Posterior vena cava (tissue), 2 donors: ENCODE measurements at regions not wholly inside any gene's neighbourhood (a gene's known extent, or its start where the extent isn't known, plus 50 kb on each side); places are given as distances from the start of the nearest gene placed in this dataset.

Experiments
- DNase-seq: peaks from one replicate; pipeline ENCODE4 v3.0.0-alpha.2; 2020; ENCODE audit warnings: low spot score
- intact Hi-C, 2 donors: fragments of 100-400 bp; cut with DNase I; formaldehyde crosslinking; loops; one replicate each; pipeline versions ENCODE4 v1.14.1 to v1.14.2; 2022 to 2023
- donor health status: DM: yes; HTN: yes; CAD: no.
- donor health status: DM: yes; HTN: yes; CAD: no.

DNA sequence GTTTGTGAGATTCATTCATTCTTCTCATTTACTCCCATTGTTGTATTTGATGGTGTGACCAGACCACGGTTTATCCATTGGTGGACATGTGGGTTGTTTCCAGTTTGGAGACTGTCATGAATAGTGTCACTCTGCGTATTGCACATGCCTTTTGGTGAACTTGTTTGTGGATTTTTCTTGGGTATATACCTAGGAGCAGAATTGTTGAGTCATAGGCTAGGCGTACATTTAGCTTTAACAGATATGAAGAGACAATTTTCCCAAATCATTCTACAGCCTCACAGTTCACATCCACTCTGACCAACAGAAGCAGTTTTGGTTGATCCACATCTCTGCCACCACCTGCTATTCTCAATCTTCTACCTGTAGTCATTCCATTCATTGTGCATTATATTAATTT is 66.0 kb upstream of the FAM20C start:
- intact Hi-C loops = no loop called here
- DNase-seq = no peak

DNA sequence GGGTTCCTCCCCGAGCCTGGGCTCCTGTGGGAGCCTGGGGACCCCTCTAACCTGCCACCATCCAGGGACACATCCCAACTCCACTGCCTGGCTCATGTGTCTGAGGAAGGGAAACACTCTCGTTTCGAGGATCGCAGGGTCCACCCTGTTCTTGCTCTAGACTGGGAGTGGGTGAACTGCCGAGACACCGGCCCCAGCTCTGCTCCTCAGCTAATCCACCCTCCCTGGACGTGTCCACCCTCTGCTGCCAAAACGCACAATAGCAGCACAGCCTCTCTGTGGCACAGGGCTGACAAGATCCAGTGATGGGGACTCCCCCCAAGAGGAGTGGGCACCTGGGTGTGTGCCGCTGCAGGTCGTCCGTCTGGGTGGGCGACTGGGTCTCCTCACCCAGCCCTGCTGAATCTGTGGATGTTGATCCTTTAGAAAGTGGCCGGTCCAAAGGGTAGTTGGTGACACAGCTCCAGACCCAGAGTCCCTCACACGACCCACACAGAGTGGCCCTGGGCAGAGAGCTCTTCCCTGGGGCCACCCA is 65.2 kb upstream of the FAM20C start:
- intact Hi-C loops = no loop called here
- no peak for DNase-seq

GRCh38 chr7:128171-129080 is 63.9 kb upstream of the FAM20C start:
- intact Hi-C loops = no loop called here
- no peak for DNase-seq

DNA sequence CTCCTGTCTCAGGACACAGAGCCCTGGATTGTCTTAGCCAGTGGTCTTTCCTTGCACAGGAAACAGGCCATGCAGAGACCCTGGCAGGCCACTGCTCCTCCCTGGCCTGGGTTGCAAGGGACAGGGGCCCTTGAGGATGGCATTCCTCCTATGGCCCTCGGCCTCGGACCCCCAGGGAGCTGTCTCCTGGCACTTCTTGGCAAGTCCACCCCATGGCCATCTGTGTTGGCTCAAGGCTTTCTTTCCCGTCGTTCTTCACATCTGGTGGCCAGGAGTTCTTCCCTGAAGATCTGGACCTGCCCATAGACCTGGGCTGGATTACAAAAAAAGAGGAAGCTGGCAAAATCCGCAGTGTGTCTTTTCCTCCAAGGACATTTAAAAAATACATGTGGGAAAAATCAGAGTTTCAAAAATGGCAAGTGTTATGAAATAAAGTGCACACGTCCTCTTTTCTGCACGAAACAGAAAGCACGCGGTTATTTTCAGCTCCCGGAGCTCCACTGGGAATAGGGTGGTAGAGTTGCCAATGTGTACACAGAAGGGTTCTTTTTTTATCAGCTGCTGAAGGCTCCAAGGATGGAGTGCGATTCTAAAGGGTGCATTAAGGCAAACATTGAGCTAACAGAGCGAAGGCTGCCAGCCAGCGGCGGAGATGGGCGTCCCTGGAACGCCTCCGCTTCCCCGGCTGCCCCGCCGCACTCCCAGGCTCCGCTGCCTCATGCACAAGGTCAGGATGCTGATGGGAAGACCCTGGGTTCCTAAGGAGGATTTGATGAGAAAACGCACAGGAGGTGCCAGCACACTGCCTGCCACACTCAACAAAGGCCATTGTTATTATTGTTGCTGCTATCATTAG is 62.8 kb upstream of the FAM20C start:
- DNase-seq = peak; percentile 84
- intact Hi-C loops = no loop called here

DNA sequence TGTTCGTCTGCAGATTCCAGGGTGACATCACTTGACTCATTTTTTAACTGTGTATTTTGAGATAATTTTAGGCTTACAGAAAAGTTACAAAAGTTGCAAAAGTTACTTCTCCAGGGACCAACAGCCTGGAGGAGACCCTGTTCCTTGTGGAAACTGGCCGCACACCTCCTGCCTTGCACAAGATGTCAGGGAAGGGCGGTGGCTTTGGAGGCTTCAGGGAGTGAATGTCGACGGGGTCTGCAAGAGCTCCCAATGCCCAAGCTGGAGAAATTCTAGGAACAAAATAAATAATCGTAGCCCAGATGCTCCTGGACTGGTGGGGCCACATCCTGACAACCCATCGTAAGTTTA is 62.2 kb upstream of the FAM20C start:
- intact Hi-C loops = no loop called here
- no peak for DNase-seq

DNA sequence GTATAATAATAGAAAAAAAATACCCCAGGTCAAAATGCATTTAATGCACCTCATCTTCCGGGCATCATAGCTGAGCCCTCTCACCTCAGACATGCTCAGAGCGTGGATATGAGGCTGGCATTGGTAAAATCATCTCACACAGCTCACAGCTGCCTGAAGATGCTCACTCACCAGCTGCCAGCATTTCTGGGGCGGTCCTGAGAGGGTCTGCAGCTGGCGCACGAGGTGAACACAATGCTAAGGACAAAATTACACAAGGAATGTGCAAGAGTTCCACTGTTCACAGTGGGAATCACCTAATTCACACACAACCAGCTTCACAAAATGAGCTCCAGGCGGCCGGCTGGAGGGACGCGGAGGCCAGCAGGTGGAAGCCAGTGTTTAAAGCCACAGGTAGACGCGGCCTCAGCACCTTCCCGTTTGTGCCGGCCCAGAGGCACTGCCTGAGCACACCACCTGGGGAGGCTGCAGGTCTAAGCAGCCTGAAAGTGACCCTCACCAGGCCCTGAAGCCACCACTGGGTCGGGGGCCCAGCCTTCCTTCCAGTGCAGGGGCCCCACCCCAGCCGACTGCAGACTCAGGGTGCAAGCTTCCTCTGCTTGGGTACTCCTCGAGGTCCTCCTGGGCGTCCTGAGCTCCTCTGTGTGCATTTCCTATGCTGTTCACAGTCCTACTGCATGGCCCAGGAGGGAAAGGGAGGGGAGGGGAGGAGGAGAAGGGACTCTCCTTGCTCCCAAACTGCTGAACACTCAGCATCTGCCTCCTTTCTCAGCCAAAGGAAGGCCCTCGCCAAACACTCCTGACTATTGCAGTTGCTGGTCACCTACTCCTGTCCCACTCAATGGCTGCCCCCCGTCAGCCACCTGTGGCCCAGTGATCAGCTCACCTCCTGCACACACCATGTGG is 61.2 kb upstream of the FAM20C start:
- intact Hi-C loops = no loop called here
- DNase-seq = no peak

DNA sequence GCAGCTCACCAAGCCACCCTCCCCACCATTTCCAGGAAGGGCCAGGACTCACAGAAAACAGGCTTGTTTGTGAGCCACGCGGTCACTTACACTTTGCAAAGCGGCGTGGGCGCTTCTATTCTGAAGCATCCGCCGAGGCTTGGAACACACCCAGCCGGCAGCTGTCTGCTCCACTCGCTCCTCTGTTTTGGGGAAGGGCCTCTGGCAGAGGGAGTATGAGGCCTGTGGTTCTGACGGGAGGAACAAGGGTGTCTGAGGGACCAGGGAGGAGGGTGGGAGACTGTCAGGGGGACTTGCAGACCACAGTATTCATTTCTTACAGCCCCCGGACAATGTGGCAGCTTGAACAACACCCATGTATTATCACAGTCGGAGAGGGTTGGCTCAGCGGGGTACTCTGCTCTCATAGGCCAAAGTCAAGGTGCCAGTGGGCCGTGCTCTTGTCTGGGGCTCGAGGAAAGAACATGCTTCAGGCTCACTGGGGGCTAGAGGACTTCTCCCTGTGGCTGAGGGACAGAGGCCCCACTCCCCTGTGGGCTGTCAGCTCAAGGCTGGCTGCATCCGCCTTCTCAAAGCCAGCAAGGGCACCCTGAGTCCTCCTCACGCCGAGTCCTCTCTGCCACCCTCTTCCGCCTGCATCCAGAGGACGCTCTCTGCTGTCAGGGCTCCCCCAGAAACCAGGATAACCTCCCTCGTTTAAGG is 60.4 kb upstream of the FAM20C start:
- DNase-seq = peak; percentile 88

GRCh38 chr7:132899-133298 is 59.5 kb upstream of the FAM20C start:
- intact Hi-C loops = no loop called here
- DNase-seq = no peak

More for the DNA sequence above, 60.4 kb upstream of the FAM20C start:
- intact Hi-C loops = no loop called here

DNA sequence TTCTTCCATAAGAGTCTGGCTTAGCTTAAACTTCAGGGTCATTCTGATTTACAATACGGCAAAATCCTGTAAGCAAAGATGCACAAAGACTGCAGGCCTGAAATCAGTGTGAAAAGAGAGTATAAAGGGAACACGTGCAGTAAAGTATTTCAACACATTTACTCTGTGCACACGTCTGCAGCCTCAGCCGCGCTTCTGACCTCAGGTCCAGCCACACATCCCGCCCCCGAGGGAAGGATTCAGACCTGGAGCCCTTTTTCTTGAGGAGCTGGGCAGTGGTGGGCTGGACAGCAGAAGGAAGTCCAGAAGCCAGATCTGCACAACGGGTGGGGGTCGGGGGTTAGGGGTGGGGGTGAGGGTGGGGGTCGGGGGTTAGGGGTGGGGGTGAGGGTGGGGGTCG is 58.9 kb upstream of the FAM20C start:
- intact Hi-C loops = no loop called here

DNA sequence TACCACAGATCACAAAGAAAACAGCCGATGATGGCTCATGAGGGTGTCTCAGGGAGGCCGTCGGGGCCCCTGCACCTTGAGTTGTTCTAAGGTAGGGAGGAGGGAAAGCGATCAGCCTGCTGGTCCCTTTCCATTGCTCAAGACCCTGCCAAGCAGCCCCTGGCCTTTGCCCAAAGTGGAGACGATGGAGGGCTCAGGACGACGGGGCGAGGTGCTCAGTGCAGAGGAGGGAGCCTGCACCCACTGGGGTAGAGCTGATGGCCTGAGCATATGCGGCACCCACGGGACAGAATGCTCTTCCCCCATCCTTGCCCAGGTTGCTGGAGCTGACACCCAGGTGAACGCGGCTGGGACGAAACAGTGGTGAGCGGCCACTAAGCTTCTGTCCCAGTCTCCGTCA is 58.3 kb upstream of the FAM20C start:
- DNase-seq = no peak
- intact Hi-C loops = no loop called here

More for the DNA sequence above, 58.9 kb upstream of the FAM20C start:
- DNase-seq = no peak

DNA sequence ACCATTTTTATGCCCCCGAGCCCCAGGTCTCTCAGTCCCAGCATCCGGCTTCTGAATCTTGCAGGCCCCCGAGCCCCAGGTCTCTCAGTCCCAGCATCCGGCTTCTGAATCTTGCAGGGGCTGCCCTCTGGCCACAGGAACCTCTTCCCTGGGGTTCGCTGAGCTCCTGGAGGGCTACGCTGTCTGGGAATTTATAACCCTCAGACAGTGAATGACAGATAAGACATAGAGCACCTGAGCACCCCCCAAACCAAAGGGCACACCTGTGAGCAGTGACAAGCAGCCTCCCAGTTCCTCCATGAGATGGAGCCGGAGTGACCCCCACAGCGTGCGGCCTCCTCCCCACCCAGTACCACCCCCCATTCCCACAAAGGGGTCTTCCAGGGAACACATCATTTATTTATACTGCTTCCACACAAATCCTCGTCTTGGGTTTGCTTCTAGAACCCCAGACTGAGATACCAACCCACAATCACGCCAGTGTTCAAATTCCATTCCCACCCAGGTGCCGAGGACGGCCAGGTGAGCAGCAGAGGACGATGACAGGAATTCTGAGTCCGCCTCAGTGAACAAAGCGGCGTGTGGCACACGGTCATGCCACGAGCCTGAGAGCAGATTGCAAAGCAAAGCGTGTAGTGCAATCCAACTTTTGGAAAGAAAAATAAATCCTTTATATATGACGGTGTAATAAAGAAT is 57.7 kb upstream of the FAM20C start:
- intact Hi-C loops = no loop called here
- no peak for DNase-seq

DNA sequence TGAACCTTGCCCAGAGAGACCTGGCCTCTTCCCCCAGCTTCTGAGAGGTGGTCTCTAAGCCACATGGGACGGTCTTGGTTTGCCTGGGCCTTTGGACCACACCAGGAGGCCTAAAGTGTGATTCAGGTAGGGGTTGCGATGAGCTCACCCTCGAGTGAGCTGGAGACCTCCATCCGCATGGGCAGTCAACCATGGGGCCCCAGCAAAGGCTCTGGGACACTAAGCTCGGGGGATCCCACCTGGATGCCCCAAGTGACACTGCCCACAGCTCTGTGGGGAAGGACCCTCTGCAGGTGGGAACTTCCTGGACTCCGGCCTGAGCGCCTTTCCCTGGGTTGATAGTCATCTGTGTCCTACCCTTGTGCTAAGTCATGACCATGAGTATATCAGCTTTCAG is 57.1 kb upstream of the FAM20C start:
- intact Hi-C loops = no loop called here
- no peak for DNase-seq

GRCh38 chr7:135731-136645 is 56.4 kb upstream of the FAM20C start:
- intact Hi-C loops = no loop called here
- DNase-seq = no peak

GRCh38 chr7:137094-137891 is 55.1 kb upstream of the FAM20C start:
- intact Hi-C loops = no loop called here
- no peak for DNase-seq

DNA sequence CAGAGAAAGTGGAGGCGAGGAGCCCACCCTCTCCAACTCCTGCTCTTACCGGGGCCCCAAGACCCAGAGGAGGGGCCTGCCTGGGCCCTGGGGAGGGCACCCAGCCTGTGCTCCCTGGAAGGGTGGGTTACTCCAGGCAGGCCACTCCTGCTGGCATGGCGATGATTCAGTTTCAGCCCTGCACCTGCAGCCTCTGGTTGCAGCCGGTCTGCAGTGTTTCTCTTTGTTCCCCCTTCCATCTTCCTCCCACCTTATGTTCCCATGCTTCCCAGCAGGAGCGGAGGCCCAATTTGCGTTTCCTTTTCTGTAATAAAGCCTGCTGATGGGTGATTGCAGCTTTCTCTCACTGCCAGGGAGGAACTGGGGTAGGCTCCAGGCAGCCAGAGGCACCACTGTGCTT is 53.2 kb upstream of the FAM20C start:
- intact Hi-C loops = no loop called here
- DNase-seq = peak; percentile 67

DNA sequence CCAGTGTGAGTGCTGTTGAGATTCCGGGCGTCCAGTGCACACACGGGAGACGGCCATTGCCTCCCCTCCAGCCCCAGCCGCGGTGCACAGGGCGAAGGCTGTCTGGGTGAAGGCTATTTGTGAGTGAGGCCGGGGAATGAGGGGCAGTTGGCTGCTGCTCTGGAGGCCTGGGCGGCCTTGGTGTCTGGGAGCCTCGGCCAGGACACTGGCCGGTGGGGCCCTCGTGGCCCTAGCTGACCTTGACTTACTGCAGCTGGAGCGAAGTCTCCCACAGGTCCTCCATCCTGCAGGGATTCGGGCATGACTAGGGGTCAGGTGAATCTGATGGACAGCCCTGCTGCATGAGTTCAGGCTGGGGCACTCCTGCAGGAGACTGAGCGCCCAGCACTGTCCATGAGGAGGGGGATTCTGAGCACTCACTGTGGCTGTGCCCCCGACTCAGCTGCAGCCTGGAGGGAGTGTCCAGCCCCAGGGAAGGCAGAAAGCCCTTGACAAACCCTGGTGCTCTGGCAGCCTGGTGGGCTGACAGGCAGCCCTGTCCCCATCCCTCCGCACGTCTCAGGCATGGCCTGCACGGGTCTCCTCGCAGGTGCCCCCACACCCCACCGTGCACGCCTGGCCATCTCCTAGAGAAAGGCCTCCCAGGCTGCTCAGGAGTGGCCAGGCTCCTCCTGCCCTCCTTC is 52.7 kb upstream of the FAM20C start:
- intact Hi-C loops = no loop called here
- DNase-seq = peak; percentile 69
